Stimulated activated CD8-positive, alpha-beta memory T cell treated with anti-CD3 and anti-CD28 coated beads, Interleukin-4, amount 100 ng/mL, for 24 hours (primary cell): ENCODE measurements at regions not wholly inside any gene's neighbourhood (a gene's known extent, or its start where the extent isn't known, plus 50 kb on each side); places are given as distances from the start of the nearest gene placed in this dataset.
A peak's percentile ranks its signal among the peaks of the same experiment; 100 is the strongest.
"Not testable (repeated sequence)": the region's sequence is repeated elsewhere in the genome, so short reads cannot be mapped to it uniquely, and the experiment has no call there.

Experiments used
- DNase-seq: peaks from one replicate; pipeline ENCODE4 v3.0.0-alpha.2; 2020; ENCODE audit warnings: low read depth

- no peak for DNase-seq
Observed at GRCh38 chr17:68141050-68141449, 105.5 kb downstream of the KPNA2 start.

GRCh38 chr17:68142595-68142994 lies 105.2 kb upstream of the AMZ2 start:
- no peak for DNase-seq

- DNase-seq: no peak
Observed at GRCh38 chr17:68143425-68143824, 104.4 kb upstream of the AMZ2 start.

- DNase-seq: no peak
Observed at GRCh38 chr17:68145088-68145487, 102.8 kb upstream of the AMZ2 start.

- DNase-seq: no peak
Observed at GRCh38 chr17:68148936-68149335, 98.9 kb upstream of the AMZ2 start.

GRCh38 chr17:68152161-68152571 lies 95.7 kb upstream of the AMZ2 start:
- no peak for DNase-seq

GRCh38 chr17:68155692-68156091 lies 92.2 kb upstream of the AMZ2 start:
- no peak for DNase-seq

- no peak for DNase-seq
Observed at GRCh38 chr17:68161644-68162428, 86.0 kb upstream of the AMZ2 start.

- DNase-seq: not testable (repeated sequence)
Observed at GRCh38 chr17:68168273-68169164, 79.3 kb upstream of the AMZ2 start.

GRCh38 chr17:68169165-68169821 lies 78.5 kb upstream of the AMZ2 start:
- not testable (repeated sequence) for DNase-seq

- no peak for DNase-seq
Observed at GRCh38 chr17:68169840-68170239, 78.0 kb upstream of the AMZ2 start.

- DNase-seq: no peak
Observed at GRCh38 chr17:68170246-68170645, 77.6 kb upstream of the AMZ2 start.

- peak; percentile 57 for DNase-seq
Observed at GRCh38 chr17:68172461-68172954, 75.3 kb upstream of the AMZ2 start.

GRCh38 chr17:68175416-68175815 lies 72.4 kb upstream of the AMZ2 start:
- DNase-seq: no peak

- no peak for DNase-seq
Observed at GRCh38 chr17:68175905-68176304, 71.9 kb upstream of the AMZ2 start.

- DNase-seq: no peak
Observed at GRCh38 chr17:68176718-68177117, 71.1 kb upstream of the AMZ2 start.

GRCh38 chr17:68178831-68179230 lies 69.0 kb upstream of the AMZ2 start:
- no peak for DNase-seq

- DNase-seq: no peak
Observed at GRCh38 chr17:68179236-68179925, 68.5 kb upstream of the AMZ2 start.

- DNase-seq: no peak
Observed at GRCh38 chr17:68179926-68180285, 67.9 kb upstream of the AMZ2 start.

- DNase-seq: no peak
Observed at GRCh38 chr17:68182011-68182306, 65.9 kb upstream of the AMZ2 start.

- DNase-seq: no peak
Observed at GRCh38 chr17:68182940-68183551, 64.8 kb upstream of the AMZ2 start.

GRCh38 chr17:68184141-68184571 lies 63.7 kb upstream of the AMZ2 start:
- DNase-seq: no peak
